Panc1 (cell line): ENCODE measurements at regions not wholly inside any gene's neighbourhood (a gene's known extent, or its start where the extent isn't known, plus 50 kb on each side); places are given as distances from the start of the nearest gene placed in this dataset.
"Not testable (repeated sequence)": the region's sequence is repeated elsewhere in the genome, so short reads cannot be mapped to it uniquely, and the experiment has no call there.

Source experiments
- POLR2AphosphoS5 ChIP-seq: IDR thresholded peaks from 2 replicates; pipeline ENCODE4 v1.6.1; 2012; ENCODE audit warnings: mild to moderate bottlenecking, low read depth, low read length, moderate library complexity
- TF ChIP-seq, protein P1 (sequence below): fragments of 450-650 bp; IDR thresholded peaks from 2 replicates; pipeline ENCODE4 v1.5.1; 2017; ENCODE audit warnings: mild to moderate bottlenecking
- TF ChIP-seq, protein P2 (sequence below), 2 experiments: IDR thresholded peaks; 2 replicates each; pipeline ENCODE4 v1.6.1; 2011 to 2012; ENCODE audit warnings: low read depth in 2 of 2, control low read depth in 1 of 2, low read length in 1 of 2, mild to moderate bottlenecking in 1 of 2, moderate library complexity in 1 of 2; ENCODE audit not compliant: insufficient read depth in 1 of 2

DNA sequence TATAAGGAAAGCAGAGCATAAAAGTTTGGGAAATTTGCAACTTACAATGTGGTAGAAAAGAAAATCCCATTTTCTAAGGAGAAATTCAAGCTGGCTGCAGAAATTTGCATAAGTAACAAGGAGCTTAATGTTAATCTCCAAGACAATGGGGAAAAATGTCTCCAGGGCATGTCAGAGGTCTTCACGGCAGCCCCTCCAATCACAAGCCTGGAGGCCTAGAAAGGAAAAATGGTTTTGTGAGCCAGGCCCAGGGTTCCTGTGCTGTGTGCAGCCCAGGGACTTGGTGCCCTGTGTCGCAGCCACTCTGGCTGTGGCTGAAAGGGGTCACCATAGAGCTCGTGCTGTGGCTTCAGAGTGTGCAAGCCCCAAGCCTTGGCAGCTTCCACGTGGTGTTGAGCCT is 403.3 kb upstream of the NOX3 start:
- TF ChIP-seq, protein P1, sequence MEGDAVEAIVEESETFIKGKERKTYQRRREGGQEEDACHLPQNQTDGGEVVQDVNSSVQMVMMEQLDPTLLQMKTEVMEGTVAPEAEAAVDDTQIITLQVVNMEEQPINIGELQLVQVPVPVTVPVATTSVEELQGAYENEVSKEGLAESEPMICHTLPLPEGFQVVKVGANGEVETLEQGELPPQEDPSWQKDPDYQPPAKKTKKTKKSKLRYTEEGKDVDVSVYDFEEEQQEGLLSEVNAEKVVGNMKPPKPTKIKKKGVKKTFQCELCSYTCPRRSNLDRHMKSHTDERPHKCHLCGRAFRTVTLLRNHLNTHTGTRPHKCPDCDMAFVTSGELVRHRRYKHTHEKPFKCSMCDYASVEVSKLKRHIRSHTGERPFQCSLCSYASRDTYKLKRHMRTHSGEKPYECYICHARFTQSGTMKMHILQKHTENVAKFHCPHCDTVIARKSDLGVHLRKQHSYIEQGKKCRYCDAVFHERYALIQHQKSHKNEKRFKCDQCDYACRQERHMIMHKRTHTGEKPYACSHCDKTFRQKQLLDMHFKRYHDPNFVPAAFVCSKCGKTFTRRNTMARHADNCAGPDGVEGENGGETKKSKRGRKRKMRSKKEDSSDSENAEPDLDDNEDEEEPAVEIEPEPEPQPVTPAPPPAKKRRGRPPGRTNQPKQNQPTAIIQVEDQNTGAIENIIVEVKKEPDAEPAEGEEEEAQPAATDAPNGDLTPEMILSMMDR, result not testable (repeated sequence)
- TF ChIP-seq POLR2AphosphoS5, result not testable (repeated sequence)
- TF ChIP-seq, protein P2, sequence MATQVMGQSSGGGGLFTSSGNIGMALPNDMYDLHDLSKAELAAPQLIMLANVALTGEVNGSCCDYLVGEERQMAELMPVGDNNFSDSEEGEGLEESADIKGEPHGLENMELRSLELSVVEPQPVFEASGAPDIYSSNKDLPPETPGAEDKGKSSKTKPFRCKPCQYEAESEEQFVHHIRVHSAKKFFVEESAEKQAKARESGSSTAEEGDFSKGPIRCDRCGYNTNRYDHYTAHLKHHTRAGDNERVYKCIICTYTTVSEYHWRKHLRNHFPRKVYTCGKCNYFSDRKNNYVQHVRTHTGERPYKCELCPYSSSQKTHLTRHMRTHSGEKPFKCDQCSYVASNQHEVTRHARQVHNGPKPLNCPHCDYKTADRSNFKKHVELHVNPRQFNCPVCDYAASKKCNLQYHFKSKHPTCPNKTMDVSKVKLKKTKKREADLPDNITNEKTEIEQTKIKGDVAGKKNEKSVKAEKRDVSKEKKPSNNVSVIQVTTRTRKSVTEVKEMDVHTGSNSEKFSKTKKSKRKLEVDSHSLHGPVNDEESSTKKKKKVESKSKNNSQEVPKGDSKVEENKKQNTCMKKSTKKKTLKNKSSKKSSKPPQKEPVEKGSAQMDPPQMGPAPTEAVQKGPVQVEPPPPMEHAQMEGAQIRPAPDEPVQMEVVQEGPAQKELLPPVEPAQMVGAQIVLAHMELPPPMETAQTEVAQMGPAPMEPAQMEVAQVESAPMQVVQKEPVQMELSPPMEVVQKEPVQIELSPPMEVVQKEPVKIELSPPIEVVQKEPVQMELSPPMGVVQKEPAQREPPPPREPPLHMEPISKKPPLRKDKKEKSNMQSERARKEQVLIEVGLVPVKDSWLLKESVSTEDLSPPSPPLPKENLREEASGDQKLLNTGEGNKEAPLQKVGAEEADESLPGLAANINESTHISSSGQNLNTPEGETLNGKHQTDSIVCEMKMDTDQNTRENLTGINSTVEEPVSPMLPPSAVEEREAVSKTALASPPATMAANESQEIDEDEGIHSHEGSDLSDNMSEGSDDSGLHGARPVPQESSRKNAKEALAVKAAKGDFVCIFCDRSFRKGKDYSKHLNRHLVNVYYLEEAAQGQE (IDR thresholded peaks at IDR 0.05; ENCODE audit: insufficient read depth in 1 of 2, low read depth in 2 of 2, low read length in 1 of 2), result not testable (repeated sequence)
